Putamen (tissue), 1 donor: ENCODE measurements at regions not wholly inside any gene's neighbourhood (a gene's known extent, or its start where the extent isn't known, plus 50 kb on each side); places are given as distances from the start of the nearest gene placed in this dataset.
"Not testable (repeated sequence)": the region's sequence is repeated elsewhere in the genome, so short reads cannot be mapped to it uniquely, and the experiment has no call there.

Experiments used
- DNase-seq: peaks from one replicate; pipeline ENCODE4 v3.0.0-alpha.2; 2016; ENCODE audit warnings: low spot score

GRCh38 chr9:25453875-25454274 lies 224.4 kb downstream of the TUSC1 start:
- DNase-seq: no peak

DNA sequence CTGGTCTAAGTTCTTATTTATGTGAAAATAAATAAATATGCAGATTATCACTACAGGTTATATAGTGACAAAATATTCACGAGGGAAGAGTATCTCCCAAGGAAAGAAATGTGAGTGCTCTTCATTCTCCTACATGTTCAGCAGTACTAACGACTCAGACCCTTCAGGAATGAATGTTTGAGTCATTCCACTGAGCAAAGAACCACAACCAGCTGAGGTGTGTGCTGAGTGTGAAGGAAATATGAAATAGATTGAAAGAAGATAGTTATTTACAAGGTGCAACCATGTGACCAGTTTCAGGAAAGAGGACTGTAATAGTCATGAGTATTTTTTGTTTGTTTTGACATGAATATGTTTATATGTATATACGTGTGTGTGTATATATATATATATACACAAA lies 228.7 kb downstream of the TUSC1 start:
- no peak for DNase-seq

DNA sequence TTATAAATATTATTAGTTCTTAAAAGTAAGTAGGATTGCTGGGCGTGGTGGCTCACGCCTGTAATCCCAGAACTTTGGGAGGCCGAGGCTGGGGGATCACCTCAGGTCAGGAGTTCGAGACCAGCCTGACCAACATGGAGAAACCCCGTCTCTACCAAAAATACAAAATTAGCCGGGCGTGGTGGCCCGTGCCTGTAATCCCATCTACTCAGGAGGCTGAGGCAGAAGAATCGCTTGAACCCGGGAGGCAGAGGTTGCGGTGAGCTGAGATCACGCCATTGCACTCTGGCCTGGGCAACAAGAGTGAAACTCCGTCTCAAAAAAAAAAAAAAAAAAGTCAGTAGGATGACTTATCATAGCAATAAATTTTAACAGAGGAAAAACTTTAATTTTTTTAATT lies 232.5 kb downstream of the TUSC1 start:
- DNase-seq: not testable (repeated sequence)

DNA sequence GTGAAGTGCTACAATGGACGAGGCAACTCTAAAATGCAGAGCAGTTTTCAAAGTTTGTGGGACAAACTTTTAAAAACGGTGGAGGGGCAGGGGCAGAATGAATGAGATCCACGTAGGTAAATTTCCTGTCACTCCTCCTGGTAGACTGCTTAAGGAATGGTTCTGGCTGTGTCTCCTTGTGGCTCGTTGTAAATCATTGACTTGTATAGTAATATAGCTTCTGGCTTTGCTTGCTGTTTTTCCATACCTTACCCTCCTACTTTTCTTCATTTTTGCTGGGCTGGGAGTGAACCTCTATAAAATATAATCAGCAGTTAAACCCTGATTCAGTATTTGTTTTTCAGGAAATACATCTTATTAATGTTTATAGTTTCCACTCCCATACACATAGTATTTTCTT lies 235.7 kb downstream of the TUSC1 start:
- no peak for DNase-seq

GRCh38 chr9:25427898-25428297 lies 250.3 kb downstream of the TUSC1 start:
- DNase-seq: no peak

- no peak for DNase-seq
Measured at GRCh38 chr9:25427290-25427689, 251.0 kb downstream of the TUSC1 start.

DNA sequence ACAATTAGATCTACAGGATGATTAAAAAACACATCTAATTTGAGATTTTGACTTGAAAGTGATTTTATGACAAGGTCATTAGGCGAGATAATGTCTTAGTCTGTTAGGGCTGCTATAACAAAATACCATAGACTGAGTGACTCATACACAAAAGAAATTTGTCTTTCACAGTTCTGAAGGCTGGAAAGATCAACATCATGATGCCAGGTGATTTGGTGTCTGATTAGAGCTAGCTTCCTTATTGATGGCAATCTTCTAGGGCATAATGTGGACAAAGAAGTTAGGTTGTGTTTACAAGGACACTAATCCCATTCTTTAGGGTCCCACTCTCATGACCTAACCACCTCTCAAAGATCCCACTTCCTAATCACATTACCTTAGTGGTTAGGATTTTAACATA lies 256.7 kb downstream of the TUSC1 start:
- no peak for DNase-seq

GRCh38 chr9:25418974-25419373 lies 259.3 kb downstream of the TUSC1 start:
- DNase-seq: no peak

DNA sequence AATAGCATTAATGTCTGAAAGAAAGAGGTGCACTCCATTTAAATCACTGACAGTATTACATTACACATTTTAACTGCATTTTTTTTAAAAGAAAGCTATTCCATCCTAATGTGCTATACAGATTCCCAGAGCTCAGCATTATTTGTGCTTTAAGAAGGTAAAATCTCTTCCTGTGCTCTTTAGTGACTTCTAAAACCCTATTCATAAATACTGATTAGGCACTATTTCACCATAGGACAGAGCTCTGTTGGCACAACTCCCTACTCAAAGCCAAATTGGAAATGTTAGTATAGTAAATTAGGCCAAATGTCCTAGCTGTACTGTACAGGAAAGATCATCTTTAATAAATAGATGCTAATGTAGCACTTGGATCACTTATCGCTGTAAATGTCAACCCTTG lies 262.5 kb downstream of the TUSC1 start:
- no peak for DNase-seq

DNA sequence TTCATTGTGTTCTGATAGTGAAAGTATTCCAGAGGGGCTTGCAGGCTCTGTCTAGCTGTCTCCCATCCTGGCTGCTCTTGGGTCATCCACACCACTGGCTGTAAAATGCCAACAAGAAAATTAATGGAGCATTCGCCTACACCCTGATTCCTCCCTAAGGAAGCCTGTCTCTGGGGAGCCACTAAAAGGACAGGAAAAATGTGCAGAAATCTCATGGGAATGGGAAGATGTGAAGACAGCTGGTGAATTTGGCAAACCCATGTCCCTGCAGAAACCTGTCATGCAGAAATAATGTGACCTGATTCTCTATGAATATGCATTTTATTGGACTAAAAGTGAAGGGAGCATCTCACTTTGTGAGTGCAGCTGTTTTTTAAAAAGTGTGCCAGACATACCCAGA lies 265.6 kb downstream of the TUSC1 start:
- no peak for DNase-seq

- no peak for DNase-seq
Measured at GRCh38 chr9:25397746-25398145, 280.5 kb downstream of the TUSC1 start.

- no peak for DNase-seq
Measured at GRCh38 chr9:25396828-25397227, 281.4 kb downstream of the TUSC1 start.

DNA sequence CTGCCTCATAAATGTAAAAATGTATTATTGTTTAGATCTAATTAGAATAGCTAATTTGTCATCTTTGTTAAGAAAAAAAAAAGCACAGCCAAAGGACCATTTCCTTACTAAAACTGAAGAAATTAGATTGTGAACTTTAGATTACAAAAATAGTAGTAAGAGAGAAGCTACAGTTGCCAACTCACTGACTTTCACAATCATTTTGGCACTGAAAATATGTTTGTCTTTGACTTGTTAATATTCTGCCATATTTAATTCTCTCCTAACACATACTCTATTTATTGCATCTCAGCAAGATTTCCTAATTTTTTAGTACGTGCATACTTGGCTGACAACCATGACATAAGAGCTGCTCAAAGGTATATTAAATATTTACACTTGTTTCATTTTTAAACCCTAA lies 297.1 kb downstream of the TUSC1 start:
- DNase-seq: no peak

GRCh38 chr9:25377039-25377438 lies 301.2 kb downstream of the TUSC1 start:
- no peak for DNase-seq

DNA sequence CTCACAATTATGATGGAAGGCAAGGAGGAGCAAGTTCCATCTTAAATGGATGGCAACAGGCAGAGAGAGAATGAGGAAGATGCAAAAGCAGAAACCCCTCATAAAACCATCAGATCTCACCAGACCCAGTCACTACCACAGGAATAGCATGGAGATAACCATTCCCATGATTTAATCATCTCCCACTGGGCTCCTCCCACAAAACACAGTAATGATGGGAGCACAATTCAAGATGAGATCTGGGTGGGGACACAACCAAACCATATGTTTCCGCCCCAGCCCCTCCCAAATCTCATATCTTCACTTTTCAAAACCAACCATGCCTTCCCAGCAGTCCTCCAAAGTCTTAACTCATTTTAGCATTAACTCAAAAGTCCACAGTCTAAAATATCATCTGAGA lies 304.0 kb downstream of the TUSC1 start:
- DNase-seq: no peak

DNA sequence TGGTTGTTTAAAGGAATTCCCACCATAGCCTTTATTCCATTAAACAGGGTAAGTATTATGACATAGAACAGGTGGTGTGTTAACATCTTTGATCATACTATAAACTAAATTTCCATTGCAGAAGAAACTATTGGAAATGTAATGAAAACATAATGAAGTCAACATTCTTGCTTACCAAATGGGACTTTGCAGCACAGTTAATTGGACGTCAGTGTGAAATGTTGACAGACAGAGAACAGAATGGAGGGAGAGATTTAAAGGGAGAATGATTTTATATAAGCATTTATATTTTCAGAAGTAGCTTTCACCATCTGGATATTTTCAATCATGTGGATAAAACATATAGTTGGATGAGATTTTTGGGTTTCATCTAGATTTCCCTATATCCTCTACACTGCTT lies 311.3 kb downstream of the TUSC1 start:
- no peak for DNase-seq

DNA sequence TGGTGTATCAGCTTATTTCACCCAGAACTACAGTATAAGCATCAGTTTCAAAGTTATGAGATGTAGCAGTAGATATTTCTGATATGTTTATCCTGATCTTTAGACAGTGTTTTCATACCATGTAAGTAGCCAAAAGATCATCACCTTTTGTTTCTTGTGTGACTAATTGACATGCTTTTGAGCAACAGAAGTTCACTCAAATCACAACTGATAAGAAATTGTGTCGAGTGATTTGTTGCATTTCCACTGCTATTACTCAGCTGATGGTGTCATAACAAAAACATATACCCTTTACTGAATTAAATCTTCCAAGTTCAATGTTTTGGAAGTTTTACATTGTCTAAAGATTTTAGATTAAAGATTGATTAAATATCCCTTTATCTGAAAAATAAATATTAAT lies 324.5 kb downstream of the TUSC1 start:
- no peak for DNase-seq

DNA sequence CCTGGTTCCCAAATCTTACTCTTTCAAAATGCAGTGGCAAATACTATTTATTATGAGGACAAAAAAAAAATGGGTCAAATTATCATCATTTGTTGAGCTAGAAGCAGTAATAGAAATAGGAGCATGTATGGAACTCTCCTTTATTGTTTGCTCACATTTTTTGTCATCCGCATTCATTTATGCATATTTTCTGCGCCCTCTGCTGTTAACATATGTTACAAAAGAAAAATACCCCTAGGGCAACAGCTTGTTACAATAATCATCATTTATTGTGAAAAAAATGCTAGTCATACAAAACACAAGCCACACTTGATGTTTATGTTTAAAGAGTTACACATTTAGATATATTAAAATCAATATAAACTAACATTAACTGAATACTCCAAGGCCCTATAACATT lies 328.2 kb downstream of the TUSC1 start:
- DNase-seq: no peak

GRCh38 chr9:25322142-25322541 lies 356.1 kb downstream of the TUSC1 start:
- no peak for DNase-seq

- no peak for DNase-seq
Measured at GRCh38 chr9:25310961-25311360, 367.3 kb downstream of the TUSC1 start.

DNA sequence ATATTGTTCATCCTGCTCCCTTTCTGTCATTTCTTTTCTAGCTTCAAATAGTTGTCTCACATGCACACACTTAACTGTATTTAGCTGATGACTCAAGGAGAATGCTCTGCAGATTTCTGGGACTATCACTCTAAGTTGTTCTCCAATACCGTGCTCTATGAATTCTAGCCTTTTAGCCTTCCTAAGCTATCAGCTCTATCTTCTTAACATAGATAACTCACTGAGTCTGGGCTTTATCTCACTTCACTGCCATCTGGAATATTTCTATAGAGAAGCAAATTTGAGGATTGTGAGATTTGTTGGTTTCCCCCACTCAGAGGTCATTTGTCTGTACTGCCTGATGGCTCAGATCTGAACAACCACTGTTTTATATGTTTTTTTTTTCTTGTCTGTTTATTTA lies 369.7 kb downstream of the TUSC1 start:
- DNase-seq: no peak

GRCh38 chr9:25302601-25303000 lies 375.6 kb downstream of the TUSC1 start:
- no peak for DNase-seq

DNA sequence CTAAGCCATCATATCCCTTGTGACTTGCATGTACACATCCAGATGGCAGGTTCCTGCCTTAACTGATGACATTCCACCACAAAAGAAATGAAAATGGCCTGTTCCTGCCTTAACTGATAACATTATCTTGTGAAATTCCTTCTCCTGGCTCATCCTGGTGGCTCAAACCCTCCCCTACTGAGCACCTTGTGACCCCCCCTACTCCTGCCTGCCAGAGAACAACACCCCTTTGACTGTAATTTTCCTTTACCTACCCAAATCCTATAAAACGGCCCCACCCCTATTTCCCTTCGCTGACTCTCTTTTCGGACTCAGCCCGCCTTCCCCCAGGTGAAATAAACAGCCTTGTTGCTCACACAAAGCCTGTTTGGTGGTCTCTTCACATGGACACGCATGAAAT lies 390.0 kb downstream of the TUSC1 start:
- not testable (repeated sequence) for DNase-seq

- no peak for DNase-seq
Measured at GRCh38 chr9:25284365-25284764, 393.9 kb downstream of the TUSC1 start.

DNA sequence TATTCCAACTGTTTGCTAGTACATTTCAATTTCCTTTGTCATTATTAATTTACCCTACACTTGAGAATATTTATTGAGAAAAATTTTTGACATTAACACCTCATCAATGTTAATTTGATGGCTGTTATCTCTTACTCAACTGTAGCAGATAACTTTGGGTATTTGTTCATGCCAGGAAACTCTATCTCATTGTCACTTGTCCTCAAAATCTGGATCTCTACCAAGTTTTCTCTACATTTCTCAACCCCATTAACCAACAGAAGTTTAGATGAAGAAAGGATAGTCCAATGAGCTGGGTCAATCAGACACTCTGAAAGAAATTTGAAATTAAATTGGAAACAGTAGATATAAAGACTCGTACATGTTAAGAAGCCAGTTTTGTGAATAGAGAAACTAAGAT lies 395.3 kb downstream of the TUSC1 start:
- no peak for DNase-seq
